GM13976 (cell line): ENCODE measurements at regions not wholly inside any gene's neighbourhood (a gene's known extent, or its start where the extent isn't known, plus 50 kb on each side); places are given as distances from the start of the nearest gene placed in this dataset.

Experiments used
- DNase-seq: peaks from one replicate; pipeline ENCODE4 v3.0.0; 2012; ENCODE audit warnings: low spot score
- CTCF ChIP-seq: IDR thresholded peaks from 2 replicates; pipeline ENCODE4 v1.5.1; 2012; ENCODE audit warnings: borderline replicate concordance, mild to moderate bottlenecking; ENCODE audit not compliant: insufficient read depth; ENCODE audit errors: extremely low read depth, missing control alignments, control extremely low read depth
- in situ Hi-C: fragments of 300-500 bp; cut with MboI; formaldehyde crosslinking; loops from one replicate; pipeline ENCODE4 v1.12.0; 2022; ENCODE audit warnings: low sequenced_read_pairs, mixed read lengths, inconsistent platforms; ENCODE audit not compliant: unreplicated experiment

GRCh38 chr11:110375351-110375750 is 54.4 kb upstream of the FDX1 start:
- no peak for DNase-seq
- in situ Hi-C loops, result no loop called here
- TF ChIP-seq CTCF, result no peak

GRCh38 chr11:110376021-110376420 is 53.7 kb upstream of the FDX1 start:
- DNase-seq, result no peak
- in situ Hi-C loops, result no loop called here
- TF ChIP-seq CTCF, result no peak

- TF ChIP-seq CTCF, result peak; percentile 73
- in situ Hi-C loops, result no loop called here
- peak; percentile 32 for DNase-seq
Measured at GRCh38 chr11:110376711-110377324, 52.9 kb upstream of the FDX1 start.

GRCh38 chr11:110377434-110377833 is 52.3 kb upstream of the FDX1 start:
- TF ChIP-seq CTCF, result no peak
- in situ Hi-C loops, result no loop called here
- DNase-seq, result no peak

- TF ChIP-seq CTCF, result no peak
- in situ Hi-C loops, result no loop called here
Measured at GRCh38 chr11:110379261-110379660, 50.5 kb upstream of the FDX1 start.

GRCh38 chr11:110379936-110380335 is 49.8 kb upstream of the FDX1 start:
- TF ChIP-seq CTCF, result no peak
- in situ Hi-C loops, result no loop called here
- DNase-seq, result no peak

More at GRCh38 chr11:110379261-110379660, 50.5 kb upstream of the FDX1 start:
- DNase-seq, result no peak
